ENCODE measurements at regions not wholly inside any gene's neighbourhood (a gene's known extent, or its start where the extent isn't known, plus 50 kb on each side); places are given as distances from the start of the nearest gene placed in this dataset.

DNA sequence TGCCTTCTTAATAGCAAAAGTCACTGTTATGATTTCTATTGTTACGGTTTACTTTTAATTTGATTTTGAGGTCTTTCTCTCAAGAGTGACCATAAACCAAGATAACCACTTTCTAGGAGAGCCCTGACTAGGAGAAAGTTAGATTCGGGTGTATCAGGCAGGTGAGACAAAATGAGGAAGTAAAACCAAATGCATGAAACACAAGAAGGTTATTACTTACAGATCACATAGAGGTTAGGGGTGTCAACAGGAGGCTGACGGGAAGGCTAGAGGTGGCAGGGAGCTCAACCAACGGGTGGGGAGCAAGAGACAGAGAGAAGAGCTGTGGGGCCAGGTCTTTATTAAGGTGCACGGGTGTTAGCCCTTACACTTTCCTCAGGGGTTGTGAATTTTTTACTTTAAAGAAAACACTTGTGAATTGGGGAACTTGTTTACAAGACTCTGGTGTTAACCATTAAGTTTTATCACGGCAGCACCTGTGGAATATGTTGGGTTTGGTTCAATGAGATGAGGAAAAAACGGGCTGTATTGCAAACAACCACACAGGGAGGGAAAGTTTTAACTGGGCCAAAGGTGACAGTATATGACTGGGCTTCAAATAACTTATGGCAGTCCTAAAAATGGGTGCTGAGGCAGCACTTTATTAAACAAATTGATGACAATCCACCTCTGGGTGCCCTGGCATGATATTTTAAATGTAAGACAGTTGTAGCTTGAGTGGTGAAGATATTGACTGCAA lies 154.9 kb downstream of the SDHAF3 start:
- WGBS, 5 donors: 50 to 65% (median 61%) methylated on average over 7 of the region's 7 CpGs
- Histone ChIP-seq H3K4me3 (no peak overlapping the region), H3K36me3 (no peaks in the 10 kb centered on the region), H3K27ac (no peak overlapping the region), H3K9me3 (no peaks in the 10 kb centered on the region), H3K27me3 (no peaks in the 10 kb centered on the region), H3K4me1 (no peaks in the 10 kb centered on the region)
- intact Hi-C loops (cut with DNase I; ENCODE audit: low total_unique reads): no loop called here
- TF ChIP-seq, protein P1, sequence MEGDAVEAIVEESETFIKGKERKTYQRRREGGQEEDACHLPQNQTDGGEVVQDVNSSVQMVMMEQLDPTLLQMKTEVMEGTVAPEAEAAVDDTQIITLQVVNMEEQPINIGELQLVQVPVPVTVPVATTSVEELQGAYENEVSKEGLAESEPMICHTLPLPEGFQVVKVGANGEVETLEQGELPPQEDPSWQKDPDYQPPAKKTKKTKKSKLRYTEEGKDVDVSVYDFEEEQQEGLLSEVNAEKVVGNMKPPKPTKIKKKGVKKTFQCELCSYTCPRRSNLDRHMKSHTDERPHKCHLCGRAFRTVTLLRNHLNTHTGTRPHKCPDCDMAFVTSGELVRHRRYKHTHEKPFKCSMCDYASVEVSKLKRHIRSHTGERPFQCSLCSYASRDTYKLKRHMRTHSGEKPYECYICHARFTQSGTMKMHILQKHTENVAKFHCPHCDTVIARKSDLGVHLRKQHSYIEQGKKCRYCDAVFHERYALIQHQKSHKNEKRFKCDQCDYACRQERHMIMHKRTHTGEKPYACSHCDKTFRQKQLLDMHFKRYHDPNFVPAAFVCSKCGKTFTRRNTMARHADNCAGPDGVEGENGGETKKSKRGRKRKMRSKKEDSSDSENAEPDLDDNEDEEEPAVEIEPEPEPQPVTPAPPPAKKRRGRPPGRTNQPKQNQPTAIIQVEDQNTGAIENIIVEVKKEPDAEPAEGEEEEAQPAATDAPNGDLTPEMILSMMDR (IDR thresholded peaks at IDR 0.05): no peak
- TF ChIP-seq POLR2A (IDR thresholded peaks at IDR 0.05) (no peak), EP300 (IDR thresholded peaks at IDR 0.05) (no peak), POLR2AphosphoS5 (IDR thresholded peaks at IDR 0.05) (no peak)
- DNase-seq: no peak

DNA sequence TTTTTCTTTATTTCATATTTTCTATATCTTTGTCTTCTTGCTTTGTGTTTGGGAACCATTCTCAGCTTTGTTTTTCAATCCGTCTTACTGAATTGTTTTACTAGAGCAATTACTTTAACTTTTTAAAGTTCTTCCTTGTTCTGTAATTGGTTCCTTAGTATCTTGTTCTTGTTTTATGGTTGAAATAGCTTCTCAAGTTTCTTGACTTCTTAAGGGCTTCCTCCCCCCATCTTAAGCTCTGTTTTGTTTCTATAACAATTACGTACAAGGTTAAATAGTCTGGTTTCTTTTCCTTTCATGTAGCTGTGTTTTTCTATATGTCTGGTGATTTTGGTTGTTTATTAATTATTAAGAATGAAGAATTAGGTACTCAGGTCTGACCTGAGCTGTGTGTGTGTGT lies 158.0 kb downstream of the SDHAF3 start:
- intact Hi-C loops (cut with DNase I; ENCODE audit: low total_unique reads): no loop called here
- TF ChIP-seq EP300 (IDR thresholded peaks at IDR 0.05) (no peak), POLR2AphosphoS5 (IDR thresholded peaks at IDR 0.05) (no peak), POLR2A (IDR thresholded peaks at IDR 0.05) (no peak)
- TF ChIP-seq, protein P1 (IDR thresholded peaks at IDR 0.05): no peak
- no peaks in the 10 kb centered on the region for H3K9me3 ChIP-seq
- H3K27ac ChIP-seq: no peak overlapping the region
- 81 to 90% (median 86%) methylated on average over 2 of the region's 2 CpGs for WGBS, 5 donors
- H3K36me3 ChIP-seq: no peaks in the 10 kb centered on the region
- DNase-seq: no peak
- H3K4me3 ChIP-seq: no peak overlapping the region
- H3K27me3 ChIP-seq: no peaks in the 10 kb centered on the region
- no peaks in the 10 kb centered on the region for H3K4me1 ChIP-seq

DNA sequence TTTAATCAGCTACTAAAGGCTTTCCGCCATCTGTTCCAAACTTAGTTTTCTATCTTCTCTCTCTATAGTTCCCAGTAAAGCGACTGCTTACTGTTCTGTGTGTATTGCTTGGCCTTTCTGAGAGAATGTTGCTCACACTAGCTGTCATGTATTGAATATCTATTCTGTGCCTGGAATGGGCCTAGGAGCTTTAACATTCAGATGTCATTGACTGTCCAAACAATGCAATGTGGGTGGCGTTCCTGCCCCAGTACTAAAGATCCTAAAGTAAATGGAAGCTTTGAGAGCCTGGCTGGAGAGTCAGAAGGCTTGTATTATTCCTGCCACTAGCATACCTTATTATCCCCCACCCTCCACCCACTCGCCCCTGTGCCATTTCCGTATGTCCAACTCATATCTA lies 163.5 kb downstream of the SDHAF3 start:
- Histone ChIP-seq H3K9me3 (no peaks in the 10 kb centered on the region), H3K27me3 (peaks cover 0 to 2% (median 0%) of the 10 kb centered on the region in 3 donors), H3K36me3 (no peaks in the 10 kb centered on the region), H3K4me3 (no peak overlapping the region), H3K4me1 (no peaks in the 10 kb centered on the region), H3K27ac (no peak overlapping the region)
- intact Hi-C loops (cut with DNase I; ENCODE audit: low total_unique reads): no loop called here
- no peak for DNase-seq
- TF ChIP-seq, protein P1 (IDR thresholded peaks at IDR 0.05): no peak
- TF ChIP-seq POLR2AphosphoS5 (IDR thresholded peaks at IDR 0.05): no peak
- no peak for TF ChIP-seq POLR2A (IDR thresholded peaks at IDR 0.05)
- TF ChIP-seq EP300 (IDR thresholded peaks at IDR 0.05): no peak
- WGBS, 5 donors: 71 to 78% (median 72%) methylated on average over 5 of the region's 5 CpGs

DNA sequence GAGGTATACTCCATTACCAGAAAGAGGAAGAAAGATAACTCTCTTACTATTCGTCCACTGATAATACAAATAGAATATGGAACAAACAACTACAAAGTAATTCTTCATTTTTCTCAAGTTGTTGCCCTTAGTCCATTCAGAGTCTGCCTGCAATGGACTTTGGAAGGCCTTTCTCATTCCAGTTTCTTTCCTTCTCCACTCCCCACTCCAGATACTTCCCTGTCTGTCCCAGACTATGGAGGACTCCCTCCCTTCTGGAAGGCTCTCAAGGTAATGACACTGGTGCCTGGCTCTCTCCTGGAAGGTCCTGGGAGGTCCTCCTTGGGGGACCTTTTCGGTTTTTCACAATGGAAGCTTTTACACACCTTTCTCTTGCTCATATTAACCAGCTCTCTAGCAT lies 167.8 kb downstream of the SDHAF3 start:
- no peaks in the 10 kb centered on the region for H3K36me3 ChIP-seq
- TF ChIP-seq, protein P1 (IDR thresholded peaks at IDR 0.05): no peak
- no peak for TF ChIP-seq EP300 (IDR thresholded peaks at IDR 0.05)
- TF ChIP-seq POLR2AphosphoS5 (IDR thresholded peaks at IDR 0.05): no peak
- no peak for TF ChIP-seq POLR2A (IDR thresholded peaks at IDR 0.05)
- H3K4me1 ChIP-seq: no peaks in the 10 kb centered on the region
- no peak overlapping the region for H3K4me3 ChIP-seq
- DNase-seq: no peak
- 46 to 55% (median 47%) methylated on average over 2 of the region's 2 CpGs for WGBS, 5 donors
- H3K27ac ChIP-seq: no peak overlapping the region
- peaks cover 0 to 2% (median 0%) of the 10 kb centered on the region in 3 donors for H3K27me3 ChIP-seq
- peaks cover 0 to 7% (median 0%) of the 10 kb centered on the region in 4 donors for H3K9me3 ChIP-seq
- intact Hi-C loops (cut with DNase I; ENCODE audit: low total_unique reads): no loop called here
